Glutamatergic neuron (in vitro differentiated cells): ENCODE measurements at regions not wholly inside any gene's neighbourhood (a gene's known extent, or its start where the extent isn't known, plus 50 kb on each side); places are given as distances from the start of the nearest gene placed in this dataset.
A peak's percentile ranks its signal among the peaks of the same experiment; 100 is the strongest.

ENCODE experiments used
- DNase-seq: peaks from one replicate; pipeline ENCODE4 v3.0.0; 2022
- H3K27ac Mint-ChIP-seq: one replicate; pipeline ENCODE4 v1.8.0; 2020; ENCODE audit warnings: mild to moderate bottlenecking, mixed read lengths, inconsistent platforms; ENCODE audit not compliant: unreplicated experiment
- H3K27me3 Mint-ChIP-seq: one replicate; pipeline ENCODE4 v1.8.0; 2020; ENCODE audit warnings: mild to moderate bottlenecking, moderate library complexity, mixed read lengths, inconsistent platforms; ENCODE audit not compliant: unreplicated experiment
- H3K36me3 Mint-ChIP-seq: one replicate; pipeline ENCODE4 v1.8.0; 2020; ENCODE audit warnings: mild to moderate bottlenecking, mixed read lengths, inconsistent platforms; ENCODE audit not compliant: unreplicated experiment
- H3K4me1 Mint-ChIP-seq: one replicate; pipeline ENCODE4 v1.8.0; 2020; ENCODE audit warnings: mild to moderate bottlenecking, low read depth, mixed read lengths, inconsistent platforms; ENCODE audit not compliant: unreplicated experiment
- H3K4me3 Mint-ChIP-seq: one replicate; pipeline ENCODE4 v1.8.0; 2020; ENCODE audit warnings: mild to moderate bottlenecking, mixed read lengths, inconsistent platforms; ENCODE audit not compliant: unreplicated experiment
- H3K9me3 Mint-ChIP-seq: one replicate; pipeline ENCODE4 v1.8.0; 2020; ENCODE audit warnings: mild to moderate bottlenecking, moderate library complexity, mixed read lengths, inconsistent platforms; ENCODE audit not compliant: unreplicated experiment
- TF ChIP-seq, protein P1 (sequence below): fragments of 200-600 bp; sonication (generic); IDR thresholded peaks from one replicate; pipeline ENCODE4 v1.5.0; 2021; ENCODE audit not compliant: partially characterized antibody, unreplicated experiment

DNA sequence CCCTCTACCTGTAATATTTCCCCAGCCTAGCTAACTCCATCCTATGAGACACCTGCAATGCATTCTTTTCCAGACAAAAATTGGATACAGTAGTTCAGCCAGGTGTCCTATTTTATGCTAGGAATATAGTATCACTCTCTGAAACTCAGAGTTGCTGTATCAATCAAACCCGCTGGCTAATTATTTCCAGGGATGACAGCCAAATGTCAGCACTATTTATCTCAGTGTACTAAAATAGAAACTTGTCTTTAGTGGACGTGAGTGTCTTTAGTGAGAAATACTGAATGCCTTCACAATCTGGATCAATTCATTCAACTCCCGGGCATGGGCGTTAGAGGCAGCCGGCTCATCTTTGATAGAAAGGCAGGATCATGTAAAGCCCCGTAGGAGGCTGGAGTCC lies 196.2 kb downstream of the RBM46 start:
- DNase-seq = no peak
- no peaks in the 10 kb centered on the region for H3K36me3 Mint-ChIP-seq
- H3K4me1 Mint-ChIP-seq = no peaks in the 10 kb centered on the region
- no peak overlapping the region for H3K27ac Mint-ChIP-seq
- H3K27me3 Mint-ChIP-seq = no peaks in the 10 kb centered on the region
- H3K4me3 Mint-ChIP-seq = no peak overlapping the region
- TF ChIP-seq, protein P1, sequence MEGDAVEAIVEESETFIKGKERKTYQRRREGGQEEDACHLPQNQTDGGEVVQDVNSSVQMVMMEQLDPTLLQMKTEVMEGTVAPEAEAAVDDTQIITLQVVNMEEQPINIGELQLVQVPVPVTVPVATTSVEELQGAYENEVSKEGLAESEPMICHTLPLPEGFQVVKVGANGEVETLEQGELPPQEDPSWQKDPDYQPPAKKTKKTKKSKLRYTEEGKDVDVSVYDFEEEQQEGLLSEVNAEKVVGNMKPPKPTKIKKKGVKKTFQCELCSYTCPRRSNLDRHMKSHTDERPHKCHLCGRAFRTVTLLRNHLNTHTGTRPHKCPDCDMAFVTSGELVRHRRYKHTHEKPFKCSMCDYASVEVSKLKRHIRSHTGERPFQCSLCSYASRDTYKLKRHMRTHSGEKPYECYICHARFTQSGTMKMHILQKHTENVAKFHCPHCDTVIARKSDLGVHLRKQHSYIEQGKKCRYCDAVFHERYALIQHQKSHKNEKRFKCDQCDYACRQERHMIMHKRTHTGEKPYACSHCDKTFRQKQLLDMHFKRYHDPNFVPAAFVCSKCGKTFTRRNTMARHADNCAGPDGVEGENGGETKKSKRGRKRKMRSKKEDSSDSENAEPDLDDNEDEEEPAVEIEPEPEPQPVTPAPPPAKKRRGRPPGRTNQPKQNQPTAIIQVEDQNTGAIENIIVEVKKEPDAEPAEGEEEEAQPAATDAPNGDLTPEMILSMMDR = no peak
- no peaks in the 10 kb centered on the region for H3K9me3 Mint-ChIP-seq

DNA sequence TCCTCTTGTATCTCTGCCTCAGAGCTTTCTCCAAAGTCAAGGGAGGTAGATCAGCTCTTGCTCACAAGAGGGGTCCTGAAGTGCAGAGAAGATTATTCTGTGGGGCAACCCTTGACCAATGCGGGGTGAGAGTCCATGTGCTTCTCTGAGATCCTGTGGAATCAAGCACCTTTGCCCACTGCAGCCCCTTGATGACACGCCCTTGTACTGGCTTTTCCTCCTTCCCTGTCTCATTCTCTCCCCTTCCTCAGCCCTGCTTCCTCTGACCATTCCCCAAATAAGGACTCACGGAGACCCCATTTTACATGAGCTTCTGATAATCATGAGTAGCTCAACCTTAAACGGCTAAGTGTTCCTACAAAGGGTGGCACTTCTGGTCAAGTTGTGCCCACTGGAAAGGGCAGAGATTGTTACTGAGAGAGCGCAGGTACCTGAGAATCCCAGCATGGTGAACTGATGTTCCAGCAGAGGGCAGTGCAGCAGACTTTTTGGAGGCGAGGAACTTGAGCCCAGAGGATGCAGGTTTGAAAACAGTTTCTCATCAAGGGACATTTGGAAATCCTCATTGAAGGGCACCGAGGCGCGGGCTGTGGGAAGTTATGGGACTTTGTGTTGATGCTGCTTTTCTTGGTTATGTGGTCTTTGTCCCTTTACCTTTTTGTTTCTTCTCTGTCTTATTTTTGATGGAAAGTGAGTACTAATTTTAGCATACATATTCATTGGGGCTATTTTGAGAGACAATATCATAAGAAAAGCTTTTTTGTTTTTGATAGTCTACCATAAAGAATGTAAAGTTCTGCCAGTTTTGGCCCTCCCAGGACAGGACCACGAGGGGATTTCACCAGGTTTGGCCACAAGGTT lies 201.3 kb downstream of the RBM46 start:
- Mint-ChIP-seq H3K36me3 (no peaks in the 10 kb centered on the region), H3K9me3 (no peaks in the 10 kb centered on the region), H3K4me3 (no peak overlapping the region), H3K4me1 (no peaks in the 10 kb centered on the region), H3K27ac (no peak overlapping the region), H3K27me3 (peaks cover 2% of the 10 kb centered on the region)
- DNase-seq = peak; percentile 71
- TF ChIP-seq, protein P1 = peak; percentile 72

DNA sequence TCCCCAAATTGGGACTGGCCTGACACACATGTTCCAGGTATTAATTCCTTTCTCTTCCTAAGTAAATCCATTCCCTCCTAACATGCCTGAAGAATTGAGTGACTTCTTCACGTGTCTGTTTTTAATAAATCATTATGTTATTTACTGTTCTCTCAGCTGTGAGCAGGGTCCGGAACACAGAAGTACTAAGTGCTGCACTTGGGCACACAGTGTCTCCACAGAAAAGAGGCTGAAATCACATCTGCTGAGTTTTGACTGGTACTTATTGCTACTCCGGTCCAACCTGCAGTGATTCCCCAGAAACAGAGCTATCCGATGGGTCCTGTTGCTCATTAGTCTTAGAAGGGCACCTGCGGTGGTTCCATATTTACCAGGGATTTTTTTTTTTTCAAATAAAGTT lies 202.6 kb downstream of the RBM46 start:
- H3K27ac Mint-ChIP-seq = no peak overlapping the region
- H3K36me3 Mint-ChIP-seq = no peaks in the 10 kb centered on the region
- H3K4me1 Mint-ChIP-seq = no peaks in the 10 kb centered on the region
- TF ChIP-seq, protein P1 = no peak
- H3K27me3 Mint-ChIP-seq = peaks cover 2% of the 10 kb centered on the region
- no peaks in the 10 kb centered on the region for H3K9me3 Mint-ChIP-seq
- no peak for DNase-seq
- no peak overlapping the region for H3K4me3 Mint-ChIP-seq

DNA sequence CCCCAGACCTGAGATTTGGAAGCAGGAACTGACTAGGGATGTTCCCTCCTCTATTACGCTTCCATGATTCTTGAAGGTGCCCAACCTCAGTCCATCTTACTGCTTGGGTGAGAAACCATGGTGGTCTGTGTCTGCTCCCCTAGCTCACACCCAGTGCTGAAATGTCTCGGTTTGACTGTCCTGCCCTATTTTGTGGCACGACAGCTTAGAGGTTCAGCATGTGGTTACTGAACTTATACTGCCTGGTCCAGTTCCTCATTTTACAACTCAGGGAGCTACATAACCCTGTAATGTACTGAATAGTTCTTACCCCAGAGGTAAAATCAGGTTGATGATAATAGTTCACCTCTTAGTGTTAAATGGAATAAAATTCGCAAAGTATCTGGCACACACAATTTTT lies 203.1 kb downstream of the RBM46 start:
- Mint-ChIP-seq H3K27me3 (peaks cover 2% of the 10 kb centered on the region), H3K4me3 (no peak overlapping the region), H3K36me3 (no peaks in the 10 kb centered on the region), H3K27ac (no peak overlapping the region), H3K4me1 (no peaks in the 10 kb centered on the region), H3K9me3 (no peaks in the 10 kb centered on the region)
- no peak for DNase-seq
- TF ChIP-seq, protein P1 = no peak

DNA sequence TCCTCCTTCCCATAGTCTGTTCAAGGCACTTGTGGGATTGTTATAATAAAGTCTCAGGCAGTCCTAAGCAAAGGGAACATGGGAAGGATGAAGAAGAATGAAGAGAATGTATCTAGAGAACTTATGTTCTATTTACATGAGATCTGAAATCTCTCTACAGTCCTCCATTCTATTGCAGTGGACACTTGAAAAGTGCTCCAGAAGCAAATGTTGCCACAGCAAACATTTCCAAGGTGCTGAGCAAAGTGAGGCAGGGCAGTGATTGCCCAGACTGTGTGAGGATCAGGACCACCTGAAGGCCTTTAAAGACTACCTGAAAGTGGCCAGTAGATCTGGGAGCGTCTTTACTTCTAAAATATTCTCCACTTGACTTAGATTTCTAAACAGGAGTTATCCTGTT lies 203.5 kb downstream of the RBM46 start:
- Mint-ChIP-seq H3K27ac (no peak overlapping the region), H3K4me1 (no peaks in the 10 kb centered on the region), H3K27me3 (peaks cover 2% of the 10 kb centered on the region), H3K36me3 (no peaks in the 10 kb centered on the region), H3K4me3 (no peak overlapping the region), H3K9me3 (no peaks in the 10 kb centered on the region)
- TF ChIP-seq, protein P1 = no peak
- no peak for DNase-seq
